IMR-90 (cell line): ENCODE measurements at regions not wholly inside any gene's neighbourhood (a gene's known extent, or its start where the extent isn't known, plus 50 kb on each side); places are given as distances from the start of the nearest gene placed in this dataset.

Source experiments
- ATAC-seq: fragments of 200-7000 bp; cut with Tn5 transposase; 2 replicates; pipeline ENCODE4 v1.9.1; 2020; ENCODE audit warnings: low read depth, mild to moderate bottlenecking, moderate library complexity
- BruUV-seq: library from RNA; stranded (reverse); fragments of 400-500 nt; replicated peaks from 2 replicates; lab custom pipeline; 2021; lab: Mats Ljungman, UMichigan
- CTCF ChIA-PET: fragments of 300-600 bp; formaldehyde crosslinking; extraction: SDS; loops from one replicate; lab custom pipeline; 2021; ENCODE audit warnings: antibody characterized with exemption; lab: Yijun Ruan, JAX
- POLR2A ChIA-PET: fragments of 300-600 bp; sonication (Branson Sonifier 250); formaldehyde crosslinking; loops from one replicate; lab custom pipeline; 2022; ENCODE audit warnings: antibody characterized with exemption; ENCODE audit not compliant: unreplicated experiment; lab: Charles Lee
- DNase-seq: peaks from one replicate; pipeline ENCODE4 v3.0.0; 2013
- H2AFZ ChIP-seq: replicated peaks from 2 replicates; pipeline ENCODE3; 2013; ENCODE audit warnings: low read length, mild to moderate bottlenecking; ENCODE audit not compliant: poor library complexity
- H2AK5ac ChIP-seq: 2 replicates; pipeline ENCODE4 v1.6.1; 2013; ENCODE audit warnings: low read depth, low read length, inconsistent platforms
- H2AK9ac ChIP-seq: replicated peaks from 2 replicates; pipeline ENCODE3; 2013; ENCODE audit warnings: mild to moderate bottlenecking, low read depth, low read length, moderate library complexity; ENCODE audit not compliant: poor library complexity
- H2BK120ac ChIP-seq: 2 replicates; pipeline ENCODE4 v1.6.1; 2013; ENCODE audit warnings: low read depth, low read length, inconsistent platforms
- H2BK15ac ChIP-seq: 3 replicates; pipeline ENCODE4 v1.6.1; 2013; ENCODE audit warnings: low read depth, low read length, inconsistent platforms
- H2BK20ac ChIP-seq: 2 replicates; pipeline ENCODE4 v1.6.1; 2013; ENCODE audit warnings: low read depth, mild to moderate bottlenecking, inconsistent platforms, low read length, moderate library complexity
- H2BK5ac ChIP-seq: 2 replicates; pipeline ENCODE4 v1.6.1; 2013; ENCODE audit warnings: mild to moderate bottlenecking, low read depth, low read length, inconsistent platforms; ENCODE audit not compliant: poor library complexity, severe bottlenecking
- H3K14ac ChIP-seq: replicated peaks from 2 replicates; pipeline ENCODE4 v1.6.1; 2013; ENCODE audit warnings: low read depth, low read length, inconsistent platforms
- H3K18ac ChIP-seq: 2 replicates; pipeline ENCODE4 v1.6.1; 2013; ENCODE audit warnings: low read depth, low read length, control low read depth
- H3K23ac ChIP-seq: 2 replicates; pipeline ENCODE4 v1.6.1; 2013; ENCODE audit warnings: low read depth, low read length, inconsistent platforms
- H3K27ac ChIP-seq: 2 replicates; pipeline ENCODE4 v1.5.1; 2013; ENCODE audit warnings: mild to moderate bottlenecking, control low read depth, low read length; ENCODE audit not compliant: insufficient read depth
- H3K27me3 ChIP-seq: 2 replicates; pipeline ENCODE4 v1.6.1; 2013; ENCODE audit warnings: low read length; ENCODE audit not compliant: control insufficient read depth, insufficient read depth
- H3K36me3 ChIP-seq: 2 replicates; pipeline ENCODE4 v1.6.1; 2013; ENCODE audit warnings: low read length, mixed read lengths; ENCODE audit not compliant: control insufficient read depth, insufficient read depth
- H3K4ac ChIP-seq: 2 replicates; pipeline ENCODE4 v1.6.1; 2013; ENCODE audit warnings: low read depth, low read length, inconsistent platforms
- H3K4me1 ChIP-seq: 2 replicates; pipeline ENCODE4 v1.6.1; 2013; ENCODE audit warnings: low read length, mixed read lengths; ENCODE audit not compliant: control insufficient read depth, insufficient read depth
- H3K4me2 ChIP-seq: 2 replicates; pipeline ENCODE4 v1.6.1; 2013; ENCODE audit warnings: low read depth, mild to moderate bottlenecking, control low read depth, low read length, moderate library complexity
- H3K4me3 ChIP-seq: 2 replicates; pipeline ENCODE4 v1.5.1; 2013; ENCODE audit warnings: low read depth, mild to moderate bottlenecking, control low read depth, low read length, moderate library complexity; ENCODE audit not compliant: insufficient read depth
- H3K56ac ChIP-seq: 2 replicates; pipeline ENCODE4 v1.6.1; 2013; ENCODE audit warnings: low read length, inconsistent platforms; ENCODE audit not compliant: insufficient read depth; ENCODE audit errors: extremely low read depth
- H3K79me1 ChIP-seq, 2 experiments: 2 replicates each; pipeline ENCODE4 v1.6.1; 2013; ENCODE audit warnings: low read length in 2 of 2, inconsistent platforms in 1 of 2, low read depth in 1 of 2
- H3K9ac ChIP-seq: 2 replicates; pipeline ENCODE4 v1.6.1; 2013; ENCODE audit warnings: low read depth, low read length, control low read depth
- H3K9me1 ChIP-seq: 2 replicates; pipeline ENCODE4 v1.6.1; 2013; ENCODE audit warnings: low read length, inconsistent platforms; ENCODE audit not compliant: insufficient read depth
- H3K9me3 ChIP-seq: 2 replicates; pipeline ENCODE4 v1.6.1; 2013; ENCODE audit warnings: low read length; ENCODE audit not compliant: control insufficient read depth, insufficient read depth
- H4K20me1 ChIP-seq: 2 replicates; pipeline ENCODE4 v1.6.1; 2013; ENCODE audit warnings: low read length, inconsistent platforms; ENCODE audit not compliant: insufficient read depth
- H4K5ac ChIP-seq: 2 replicates; pipeline ENCODE4 v1.6.1; 2013; ENCODE audit warnings: mild to moderate bottlenecking, low read depth, low read length, control low read depth
- H4K8ac ChIP-seq, 2 experiments: 2 replicates each; pipeline ENCODE4 v1.6.1; 2013; ENCODE audit warnings: low read depth in 2 of 2, low read length in 2 of 2, control low read depth in 1 of 2, inconsistent platforms in 1 of 2
- H4K91ac ChIP-seq: 2 replicates; pipeline ENCODE4 v1.6.1; 2013; ENCODE audit warnings: low read depth, low read length, inconsistent platforms; ENCODE audit not compliant: insufficient read depth
- BHLHE40 ChIP-seq: fragments of 150-350 bp; IDR thresholded peaks from 2 replicates; pipeline ENCODE4 v1.6.1; 2016; ENCODE audit warnings: mild to moderate bottlenecking, low read depth, low read length
- CEBPB ChIP-seq: IDR thresholded peaks from 2 replicates; pipeline ENCODE4 v1.6.1; 2012; ENCODE audit warnings: low read depth, low read length, improper control_type of control experiment
- FOS ChIP-seq: fragments of 150-350 bp; IDR thresholded peaks from 2 replicates; pipeline ENCODE4 v1.6.1; 2016; ENCODE audit warnings: low read depth, low read length
- MAFK ChIP-seq: IDR thresholded peaks from 2 replicates; pipeline ENCODE4 v1.6.1; 2012; ENCODE audit warnings: low read depth, low read length, improper control_type of control experiment
- MAZ ChIP-seq: IDR thresholded peaks from 2 replicates; pipeline ENCODE4 v1.6.1; 2012; ENCODE audit warnings: low read depth, mild to moderate bottlenecking, low read length, improper control_type of control experiment, moderate library complexity, borderline replicate concordance
- MXI1 ChIP-seq: IDR thresholded peaks from 2 replicates; pipeline ENCODE4 v1.6.1; 2012; ENCODE audit warnings: low read depth, mild to moderate bottlenecking, low read length, moderate library complexity, borderline replicate concordance
- NFE2L2 ChIP-seq: fragments of 150-350 bp; IDR thresholded peaks from 2 replicates; pipeline ENCODE4 v1.6.1; 2016; ENCODE audit warnings: low read depth, mild to moderate bottlenecking, low read length
- POLR2A ChIP-seq: IDR thresholded peaks from 2 replicates; pipeline ENCODE4 v1.6.1; 2012; ENCODE audit warnings: mild to moderate bottlenecking, low read depth, low read length
- RAD21 ChIP-seq: IDR thresholded peaks from 2 replicates; pipeline ENCODE4 v1.6.1; 2012; ENCODE audit warnings: low read length, improper control_type of control experiment
- RCOR1 ChIP-seq: IDR thresholded peaks from 2 replicates; pipeline ENCODE4 v1.6.1; 2012; ENCODE audit warnings: mild to moderate bottlenecking, low read length, improper control_type of control experiment; ENCODE audit not compliant: insufficient replicate concordance
- SMC3 ChIP-seq: fragments of 150-350 bp; IDR thresholded peaks from 2 replicates; pipeline ENCODE4 v1.6.1; 2016; ENCODE audit warnings: low read depth, mild to moderate bottlenecking, antibody characterized with exemption, low read length, moderate library complexity
- WGBS, 2 experiments: methylation state at CpG; one replicate each; pipeline versions ENCODE4 v1.1.5 to v1.1.7; 2013; ENCODE audit warnings: missing lambda C conversion rate in 2 of 2; ENCODE audit not compliant: insufficient read length in 1 of 2; ENCODE audit errors: extremely low coverage in 2 of 2; 5-methylcytosine and 5-hydroxymethylcytosine counted together
- dilution Hi-C: fragments of 300-500 bp; cut with HindIII; formaldehyde crosslinking; loops from one replicate; pipeline ENCODE4 v1.14.3; 2018; ENCODE audit warnings: low sequenced_read_pairs; ENCODE audit not compliant: unreplicated experiment
- in situ Hi-C: fragments of 300-500 bp; cut with MboI; formaldehyde crosslinking; loops from 3 replicates; pipeline ENCODE4 v1.14.3; 2019; ENCODE audit warnings: low sequenced_read_pairs, inconsistent platforms, mixed read lengths
- intact Hi-C: fragments of 100-400 bp; cut with micrococcal nuclease; formaldehyde crosslinking; loops from 2 replicates; pipeline ENCODE4 v1.10.0; 2022
- TF ChIP-seq, protein P1 (sequence below): conservative IDR thresholded peaks from 2 replicates; pipeline ENCODE4 v1.5.1; 2012; ENCODE audit warnings: mild to moderate bottlenecking, low read depth, low read length, improper control_type of control experiment
- TF ChIP-seq, protein P2 (sequence below): fragments of 150-350 bp; IDR thresholded peaks from 2 replicates; pipeline ENCODE4 v1.6.1; 2017; ENCODE audit warnings: mild to moderate bottlenecking, antibody characterized with exemption, low read length, low read depth

DNA sequence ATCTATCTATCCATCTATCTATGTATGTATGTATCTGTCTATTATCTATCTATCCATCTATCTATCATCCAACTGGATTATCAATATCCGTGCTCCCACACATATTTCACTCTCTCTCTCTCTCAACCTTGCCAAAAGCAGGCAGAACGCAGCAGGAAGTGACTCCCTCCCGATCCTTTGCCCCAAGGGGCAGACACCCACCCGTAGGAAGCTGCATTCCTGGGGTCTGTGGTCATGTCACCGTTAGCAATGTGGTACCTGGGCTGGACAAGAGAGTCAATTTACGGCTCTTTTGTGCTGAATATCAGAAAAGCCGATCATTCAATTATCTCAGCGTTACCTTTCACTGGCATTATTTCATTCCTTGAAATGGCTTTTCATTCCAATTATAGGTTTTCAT is 119.6 kb upstream of the PPP2R3B start:
- no peak overlapping the region for H2BK15ac ChIP-seq
- POLR2A ChIA-PET: no interaction called here
- H2AK5ac ChIP-seq: no peak overlapping the region
- H3K14ac ChIP-seq: no peak overlapping the region
- H3K27ac ChIP-seq: no peak overlapping the region
- H2BK120ac ChIP-seq: no peak overlapping the region
- no peaks in the 10 kb centered on the region for H3K9me1 ChIP-seq
- no peak overlapping the region for H4K5ac ChIP-seq
- no peaks in the 10 kb centered on the region for H3K79me1 ChIP-seq
- H2BK5ac ChIP-seq: no peak overlapping the region
- CTCF ChIA-PET: no interaction called here
- H3K23ac ChIP-seq: no peak overlapping the region
- H3K18ac ChIP-seq: no peak overlapping the region
- in situ Hi-C loops: no loop called here
- no peaks in the 10 kb centered on the region for H3K27me3 ChIP-seq
- H4K91ac ChIP-seq: no peak overlapping the region
- H2AK9ac ChIP-seq: no peak overlapping the region
- no peak overlapping the region for H3K56ac ChIP-seq
- no TSS peak for BruUV-seq
- no peak overlapping the region for H3K9ac ChIP-seq
- no peak overlapping the region for H3K4ac ChIP-seq
- peaks cover 6% of the 10 kb centered on the region for H3K9me3 ChIP-seq
- no peaks in the 10 kb centered on the region for H3K36me3 ChIP-seq
- no peak for ATAC-seq
- no peaks in the 10 kb centered on the region for H3K4me1 ChIP-seq
- no peak overlapping the region for H2BK20ac ChIP-seq
- no peak overlapping the region for H3K4me2 ChIP-seq
- intact Hi-C loops: no loop called here
- TF ChIP-seq, protein P1, sequence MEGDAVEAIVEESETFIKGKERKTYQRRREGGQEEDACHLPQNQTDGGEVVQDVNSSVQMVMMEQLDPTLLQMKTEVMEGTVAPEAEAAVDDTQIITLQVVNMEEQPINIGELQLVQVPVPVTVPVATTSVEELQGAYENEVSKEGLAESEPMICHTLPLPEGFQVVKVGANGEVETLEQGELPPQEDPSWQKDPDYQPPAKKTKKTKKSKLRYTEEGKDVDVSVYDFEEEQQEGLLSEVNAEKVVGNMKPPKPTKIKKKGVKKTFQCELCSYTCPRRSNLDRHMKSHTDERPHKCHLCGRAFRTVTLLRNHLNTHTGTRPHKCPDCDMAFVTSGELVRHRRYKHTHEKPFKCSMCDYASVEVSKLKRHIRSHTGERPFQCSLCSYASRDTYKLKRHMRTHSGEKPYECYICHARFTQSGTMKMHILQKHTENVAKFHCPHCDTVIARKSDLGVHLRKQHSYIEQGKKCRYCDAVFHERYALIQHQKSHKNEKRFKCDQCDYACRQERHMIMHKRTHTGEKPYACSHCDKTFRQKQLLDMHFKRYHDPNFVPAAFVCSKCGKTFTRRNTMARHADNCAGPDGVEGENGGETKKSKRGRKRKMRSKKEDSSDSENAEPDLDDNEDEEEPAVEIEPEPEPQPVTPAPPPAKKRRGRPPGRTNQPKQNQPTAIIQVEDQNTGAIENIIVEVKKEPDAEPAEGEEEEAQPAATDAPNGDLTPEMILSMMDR: no peak
- TF ChIP-seq MXI1: no peak
- no peak for TF ChIP-seq CEBPB
- TF ChIP-seq, protein P2, sequence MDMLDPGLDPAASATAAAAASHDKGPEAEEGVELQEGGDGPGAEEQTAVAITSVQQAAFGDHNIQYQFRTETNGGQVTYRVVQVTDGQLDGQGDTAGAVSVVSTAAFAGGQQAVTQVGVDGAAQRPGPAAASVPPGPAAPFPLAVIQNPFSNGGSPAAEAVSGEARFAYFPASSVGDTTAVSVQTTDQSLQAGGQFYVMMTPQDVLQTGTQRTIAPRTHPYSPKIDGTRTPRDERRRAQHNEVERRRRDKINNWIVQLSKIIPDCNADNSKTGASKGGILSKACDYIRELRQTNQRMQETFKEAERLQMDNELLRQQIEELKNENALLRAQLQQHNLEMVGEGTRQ: no peak
- TF ChIP-seq BHLHE40: no peak
- no peak for TF ChIP-seq MAZ
- no peak for TF ChIP-seq SMC3
- no peak for TF ChIP-seq MAFK
- no peak for TF ChIP-seq NFE2L2
- no peak for TF ChIP-seq FOS
- TF ChIP-seq RAD21: no peak
- no peak for TF ChIP-seq POLR2A
- no peak for TF ChIP-seq RCOR1
- dilution Hi-C loops: no loop called here
- no peaks in the 10 kb centered on the region for H4K20me1 ChIP-seq
- no peak overlapping the region for H2AFZ ChIP-seq
- no peak overlapping the region for H4K8ac ChIP-seq
- no peak for DNase-seq
- WGBS, 2 experiments: no CpG with 5 or more reads among the region's 8 CpGs
- H3K4me3 ChIP-seq: no peak overlapping the region
